ENCODE measurements at regions not wholly inside any gene's neighbourhood (a gene's known extent, or its start where the extent isn't known, plus 50 kb on each side); places are given as distances from the start of the nearest gene placed in this dataset.

- Mint-ChIP-seq H3K27ac (no peak overlapping the region), H3K27me3 (ENCODE audit: insufficient read depth) (no peaks in the 10 kb centered on the region; the same call in none of the 2 replicates), H3K4me3 (no peak overlapping the region), H3K4me1 (ENCODE audit: low read depth) (no peaks in the 10 kb centered on the region), H3K9me3 (no peaks in the 10 kb centered on the region), H3K36me3 (ENCODE audit: low read depth) (no peaks in the 10 kb centered on the region)
- TF ChIP-seq CTCF (IDR thresholded peaks at IDR 0.05), result no peak
- DNase-seq, result no peak
Observed at GRCh38 chrX:9087271-9088040, 53.5 kb upstream of the FAM9B start.

- H3K9me3 Mint-ChIP-seq, result no peaks in the 10 kb centered on the region
- H3K27ac Mint-ChIP-seq, result no peak overlapping the region
- H3K36me3 Mint-ChIP-seq (ENCODE audit: low read depth), result no peaks in the 10 kb centered on the region
- no peak overlapping the region for H3K4me3 Mint-ChIP-seq
- H3K27me3 Mint-ChIP-seq (ENCODE audit: insufficient read depth), result no peaks in the 10 kb centered on the region; the same call in none of the 2 replicates
- no peak for TF ChIP-seq CTCF (IDR thresholded peaks at IDR 0.05)
- no peaks in the 10 kb centered on the region for H3K4me1 Mint-ChIP-seq (ENCODE audit: low read depth)
- no peak for DNase-seq
Observed at GRCh38 chrX:9088896-9089295, 55.0 kb upstream of the FAM9B start.

- H3K4me1 Mint-ChIP-seq (ENCODE audit: low read depth), result no peaks in the 10 kb centered on the region
- H3K36me3 Mint-ChIP-seq (ENCODE audit: low read depth), result peaks cover 8% of the 10 kb centered on the region
- H3K27ac Mint-ChIP-seq, result no peak overlapping the region
- no peaks in the 10 kb centered on the region; the same call in none of the 2 replicates for H3K27me3 Mint-ChIP-seq (ENCODE audit: insufficient read depth)
- TF ChIP-seq CTCF (IDR thresholded peaks at IDR 0.05), result no peak
- H3K9me3 Mint-ChIP-seq, result peaks cover 10% of the 10 kb centered on the region
- no peak overlapping the region for H3K4me3 Mint-ChIP-seq
- no peak for DNase-seq
Observed at GRCh38 chrX:9090766-9091165, 56.8 kb upstream of the FAM9B start.

- TF ChIP-seq CTCF (IDR thresholded peaks at IDR 0.05), result no peak
- DNase-seq, result no peak
- Mint-ChIP-seq H3K4me1 (ENCODE audit: low read depth) (no peaks in the 10 kb centered on the region), H3K27me3 (ENCODE audit: insufficient read depth) (no peaks in the 10 kb centered on the region; the same call in none of the 2 replicates), H3K27ac (no peak overlapping the region), H3K36me3 (ENCODE audit: low read depth) (peaks cover 8% of the 10 kb centered on the region), H3K9me3 (peaks cover 10% of the 10 kb centered on the region), H3K4me3 (no peak overlapping the region)
Observed at GRCh38 chrX:9091258-9091657, 57.3 kb upstream of the FAM9B start.

GRCh38 chrX:9102956-9103355 is 69.0 kb upstream of the FAM9B start:
- Mint-ChIP-seq H3K4me3 (no peak overlapping the region), H3K27ac (no peak overlapping the region), H3K4me1 (ENCODE audit: low read depth) (no peaks in the 10 kb centered on the region; the same call in 1 of the 2 replicates), H3K9me3 (no peaks in the 10 kb centered on the region), H3K36me3 (ENCODE audit: low read depth) (no peaks in the 10 kb centered on the region), H3K27me3 (ENCODE audit: insufficient read depth) (peaks cover 2% of the 10 kb centered on the region)
- no peak for DNase-seq
- no peak for TF ChIP-seq CTCF (IDR thresholded peaks at IDR 0.05)
